Esophagus (tissue), 2 donors: ENCODE measurements at regions not wholly inside any gene's neighbourhood (a gene's known extent, or its start where the extent isn't known, plus 50 kb on each side); places are given as distances from the start of the nearest gene placed in this dataset.

Experiments
- H3K27ac ChIP-seq, 2 donors: one replicate each; pipeline ENCODE4 v1.5.1; 2013; ENCODE audit warnings: low read depth in 2 of 2, mild to moderate bottlenecking in 2 of 2, inconsistent platforms in 1 of 2, low read length in 1 of 2, moderate library complexity in 1 of 2
- H3K27me3 ChIP-seq, 2 donors: one replicate each; pipeline ENCODE4 v1.6.1; 2013; ENCODE audit warnings: low read length in 2 of 2, control low read depth in 1 of 2, mild to moderate bottlenecking in 1 of 2; ENCODE audit not compliant: insufficient read depth in 2 of 2, control insufficient read depth in 1 of 2
- H3K36me3 ChIP-seq, 2 donors: one replicate each; pipeline ENCODE4 v1.6.1; 2013; ENCODE audit warnings: low read length in 1 of 2; ENCODE audit not compliant: control insufficient read depth in 2 of 2, insufficient read depth in 2 of 2
- H3K4me1 ChIP-seq, 2 donors: one replicate each; pipeline ENCODE4 v1.6.1; 2013; ENCODE audit warnings: low read length in 1 of 2; ENCODE audit not compliant: control insufficient read depth in 2 of 2, insufficient read depth in 2 of 2
- H3K4me3 ChIP-seq, 2 donors: one replicate each; pipeline ENCODE4 v1.5.1; 2013; ENCODE audit warnings: low read length in 2 of 2, mild to moderate bottlenecking in 2 of 2, low read depth in 1 of 2, moderate library complexity in 1 of 2
- H3K9me3 ChIP-seq, 2 donors: one replicate each; pipeline ENCODE4 v1.6.1; 2013; ENCODE audit warnings: mild to moderate bottlenecking in 2 of 2, low read depth in 1 of 2, low read length in 1 of 2, moderate library complexity in 1 of 2; ENCODE audit not compliant: control insufficient read depth in 2 of 2, insufficient read depth in 1 of 2
- WGBS, 2 donors: extraction: QIAGEN DNeasy Blood & Tissue Kit; methylation state at CpG; one replicate each; pipeline ENCODE4 v1.1.7; 2013; 5-methylcytosine and 5-hydroxymethylcytosine counted together
- donor health status: healthy with polysubstance abuse.
- donor health status: Bipolar disorder and iron deficiency.

DNA sequence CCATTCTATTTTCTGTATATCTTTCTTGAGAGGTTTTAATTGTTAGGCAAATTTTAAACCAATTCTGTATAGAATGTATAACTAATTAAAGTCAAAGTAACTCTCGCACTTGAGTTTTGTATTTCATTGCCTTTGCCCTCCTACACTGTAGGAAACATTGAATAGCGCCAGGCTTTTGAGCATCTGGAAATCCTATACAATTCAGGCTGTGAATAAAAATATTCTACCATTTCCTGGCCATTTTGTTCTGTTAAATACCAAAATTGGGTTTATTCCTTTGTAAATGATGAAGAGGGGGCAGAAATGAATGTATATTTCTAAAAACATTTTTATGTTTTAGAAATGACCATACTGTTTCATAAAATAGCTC, 571.8 kb upstream of the CLINT1 start:
- H3K4me3 ChIP-seq, result no peak overlapping the region
- 87 to 90% methylated on average over 2 of the region's 2 CpGs for whole genome bisulfite sequencing, 2 donors
- H3K9me3 ChIP-seq, result no peaks in the 10 kb centered on the region
- H3K27me3 ChIP-seq, result no peaks in the 10 kb centered on the region
- H3K4me1 ChIP-seq, result no peaks in the 10 kb centered on the region
- H3K36me3 ChIP-seq, result no peaks in the 10 kb centered on the region
- no peak overlapping the region for H3K27ac ChIP-seq

DNA sequence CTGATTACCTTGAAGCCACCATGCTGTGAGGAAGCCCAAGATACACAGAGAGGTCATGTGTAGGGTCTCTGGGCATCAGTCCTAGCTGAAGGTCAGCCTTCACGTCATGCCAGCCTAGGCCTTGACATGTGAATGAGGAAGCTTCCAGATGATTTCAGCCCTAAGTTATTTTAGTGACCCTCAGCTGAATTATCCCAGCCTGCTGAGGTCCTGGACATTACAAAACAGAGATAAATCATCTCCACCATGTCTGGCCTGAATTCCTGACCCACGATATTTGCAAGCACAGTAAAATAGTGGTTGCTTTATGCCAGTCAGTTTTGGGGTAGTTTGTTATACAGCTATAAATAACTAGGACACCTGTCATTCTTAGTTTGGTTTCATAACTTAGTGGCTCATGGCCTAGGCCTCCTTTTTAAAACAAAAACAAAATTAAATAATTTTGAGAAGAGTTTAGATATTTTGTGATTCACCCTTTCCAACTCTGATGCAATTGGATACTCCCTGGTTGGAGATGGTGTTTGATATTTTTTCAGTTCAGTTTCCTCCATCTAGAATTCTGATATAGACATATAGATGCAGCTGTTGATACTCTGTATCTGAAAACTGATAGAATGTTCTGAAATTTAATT, 571.3 kb upstream of the CLINT1 start:
- H3K36me3 ChIP-seq, result no peaks in the 10 kb centered on the region
- H3K4me1 ChIP-seq, result no peaks in the 10 kb centered on the region
- H3K4me3 ChIP-seq, result no peak overlapping the region
- no peaks in the 10 kb centered on the region for H3K9me3 ChIP-seq
- H3K27me3 ChIP-seq, result no peaks in the 10 kb centered on the region
- WGBS, 2 donors, result 51 to 64% methylated on average over 2 of the region's 2 CpGs
- no peak overlapping the region for H3K27ac ChIP-seq

GRCh38 chr5:158429564-158429963, 570.6 kb upstream of the CLINT1 start:
- Histone ChIP-seq H3K27me3 (no peaks in the 10 kb centered on the region), H3K27ac (no peak overlapping the region), H3K36me3 (no peaks in the 10 kb centered on the region), H3K9me3 (no peaks in the 10 kb centered on the region), H3K4me3 (no peak overlapping the region), H3K4me1 (no peaks in the 10 kb centered on the region)
- WGBS, 2 donors, result 26 to 35% methylated on average over 4 of the region's 4 CpGs

DNA sequence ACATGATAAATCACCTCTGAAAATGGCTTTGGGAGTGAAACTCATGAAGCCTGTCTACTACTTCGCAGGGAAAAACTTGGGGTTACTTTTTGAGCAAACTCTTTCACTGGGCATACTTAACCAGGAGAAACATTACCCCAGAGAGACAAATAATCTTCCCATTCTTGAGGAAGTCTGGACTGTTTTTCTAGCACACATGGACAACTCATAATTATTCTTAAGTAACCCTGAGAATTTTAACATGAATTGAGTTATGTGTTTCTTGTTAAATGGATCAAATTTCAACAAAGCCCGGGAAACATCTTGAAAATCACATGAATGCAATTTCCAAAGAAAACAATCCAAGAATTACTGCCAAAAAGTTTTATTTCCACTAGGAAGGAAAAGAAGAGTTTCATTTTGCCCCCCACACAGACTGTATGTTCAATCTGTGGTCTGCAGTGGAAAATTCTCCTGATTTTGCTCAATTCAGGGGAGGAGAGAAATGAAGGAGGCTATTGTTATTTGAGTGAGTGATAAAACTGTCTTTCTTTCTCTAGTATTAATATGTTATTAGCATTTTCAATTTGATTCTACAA, 564.8 kb upstream of the CLINT1 start:
- WGBS, 2 donors, result 68 to 70% methylated on average over 2 of the region's 2 CpGs
- Histone ChIP-seq H3K27ac (no peak overlapping the region), H3K4me1 (no peaks in the 10 kb centered on the region), H3K4me3 (no peak overlapping the region), H3K36me3 (no peaks in the 10 kb centered on the region), H3K27me3 (no peaks in the 10 kb centered on the region), H3K9me3 (no peaks in the 10 kb centered on the region)

DNA sequence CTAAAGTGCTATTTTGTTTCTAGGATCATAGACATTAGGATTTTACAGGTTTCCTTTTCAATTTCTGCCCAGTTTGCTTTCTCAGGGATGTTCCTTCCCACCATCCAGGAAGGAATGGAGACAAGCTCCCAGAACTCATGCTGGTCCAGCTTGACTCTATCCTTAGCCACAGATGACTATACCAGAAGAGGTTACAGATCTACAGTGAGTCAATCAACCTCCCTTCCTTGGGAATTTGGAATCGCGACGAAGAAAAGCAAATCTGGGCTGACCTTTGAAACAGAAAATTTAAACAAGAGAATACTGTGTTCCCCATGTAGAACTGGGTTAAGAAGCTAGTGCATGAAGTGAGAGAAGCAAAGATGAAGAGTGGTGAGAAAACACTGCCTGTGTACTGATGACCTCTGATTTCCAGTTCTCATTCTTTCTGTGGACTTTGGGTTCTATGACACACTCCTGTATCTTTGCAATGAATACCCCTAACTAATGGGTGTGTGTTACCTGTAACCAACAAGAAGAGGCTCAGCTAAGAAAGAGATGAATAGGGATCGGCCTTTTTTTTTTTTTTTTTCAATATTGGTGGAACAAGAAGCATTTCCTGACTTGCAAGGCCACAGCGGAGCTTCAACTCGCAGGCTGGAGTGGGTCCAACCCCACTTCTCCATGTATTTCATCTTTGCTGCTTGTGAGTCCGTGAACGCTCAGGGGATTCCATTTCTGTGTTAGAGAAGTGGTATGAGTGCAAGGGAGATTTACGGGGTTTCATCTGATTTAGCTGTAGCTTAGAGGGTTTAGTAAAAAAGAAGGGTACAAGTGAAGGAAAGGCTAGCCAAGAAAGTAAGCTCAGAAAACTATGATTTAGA, 563.9 kb upstream of the CLINT1 start:
- 81 to 89% methylated on average over 9 of the region's 9 CpGs for WGBS, 2 donors
- Histone ChIP-seq H3K27ac (no peak overlapping the region), H3K4me3 (no peak overlapping the region), H3K36me3 (no peaks in the 10 kb centered on the region), H3K4me1 (no peaks in the 10 kb centered on the region), H3K9me3 (no peaks in the 10 kb centered on the region), H3K27me3 (no peaks in the 10 kb centered on the region)

DNA sequence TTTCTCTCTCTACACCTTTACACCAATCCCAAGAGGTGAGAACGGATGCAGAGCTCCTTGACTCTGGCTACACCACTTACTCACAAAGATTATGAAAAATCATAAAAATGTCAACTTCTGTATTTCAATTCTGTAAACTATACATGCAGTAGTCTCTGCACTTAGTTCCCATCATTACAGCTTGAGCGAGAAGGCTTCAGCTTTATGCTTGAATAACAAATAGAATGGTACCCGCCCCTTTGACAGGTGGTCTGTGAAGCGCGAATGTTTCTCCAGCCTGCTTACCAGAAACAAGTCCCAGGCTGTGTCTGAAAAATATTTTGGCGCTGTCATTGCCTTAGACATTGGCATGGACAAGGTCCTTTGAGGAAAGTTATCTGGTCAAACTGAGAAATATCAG, 562.4 kb upstream of the CLINT1 start:
- H3K9me3 ChIP-seq, result no peaks in the 10 kb centered on the region
- H3K27ac ChIP-seq, result no peak overlapping the region
- H3K4me1 ChIP-seq, result no peaks in the 10 kb centered on the region
- H3K4me3 ChIP-seq, result no peak overlapping the region
- no peaks in the 10 kb centered on the region for H3K36me3 ChIP-seq
- no peaks in the 10 kb centered on the region for H3K27me3 ChIP-seq
- WGBS, 2 donors, result 88% methylated on average over 6 of the region's 6 CpGs

- Histone ChIP-seq H3K9me3 (no peaks in the 10 kb centered on the region), H3K4me1 (no peaks in the 10 kb centered on the region), H3K27me3 (no peaks in the 10 kb centered on the region), H3K4me3 (no peak overlapping the region), H3K27ac (no peak overlapping the region), H3K36me3 (no peaks in the 10 kb centered on the region)
- 64 to 79% methylated on average over 2 of the region's 2 CpGs for WGBS, 2 donors
Observed at GRCh38 chr5:158419186-158419585, 560.2 kb upstream of the CLINT1 start.

DNA sequence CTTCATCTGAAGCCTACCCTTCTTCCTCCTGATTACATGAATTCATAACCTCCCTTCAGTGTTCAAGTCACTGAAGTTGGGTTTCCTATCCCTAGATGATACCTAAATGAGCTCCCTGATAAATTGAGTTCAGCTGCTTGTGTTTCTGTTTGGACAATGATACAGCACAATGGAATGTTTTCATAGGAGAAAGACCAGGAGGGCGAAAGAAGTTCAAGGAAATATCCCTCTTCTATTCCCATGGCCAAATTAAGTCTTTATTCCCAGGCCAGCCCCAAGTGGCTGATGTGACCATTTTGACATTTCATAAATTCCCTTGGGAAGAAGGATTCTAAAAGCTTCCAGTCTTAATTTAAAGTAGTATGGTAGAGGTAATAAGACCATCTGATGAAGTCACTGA, 555.8 kb upstream of the CLINT1 start:
- no peaks in the 10 kb centered on the region for H3K9me3 ChIP-seq
- WGBS, 2 donors, result 48 to 53% methylated on average over 1 of the region's 1 CpG
- H3K27ac ChIP-seq, result no peak overlapping the region

GRCh38 chr5:158414333-158414762, 555.4 kb upstream of the CLINT1 start:
- 66 to 67% methylated on average over 3 of the region's 3 CpGs for WGBS, 2 donors
- H3K36me3 ChIP-seq, result no peaks in the 10 kb centered on the region
- no peak overlapping the region for H3K27ac ChIP-seq
- H3K4me3 ChIP-seq, result no peak overlapping the region
- H3K4me1 ChIP-seq, result no peaks in the 10 kb centered on the region
- no peaks in the 10 kb centered on the region for H3K27me3 ChIP-seq
- no peaks in the 10 kb centered on the region for H3K9me3 ChIP-seq

More for the DNA sequence above, 555.8 kb upstream of the CLINT1 start:
- Histone ChIP-seq H3K36me3 (no peaks in the 10 kb centered on the region), H3K27me3 (no peaks in the 10 kb centered on the region), H3K4me3 (no peak overlapping the region), H3K4me1 (no peaks in the 10 kb centered on the region)
